ENCODE measurements at regions not wholly inside any gene's neighbourhood (a gene's known extent, or its start where the extent isn't known, plus 50 kb on each side); places are given as distances from the start of the nearest gene placed in this dataset.

- H3K4me3 Mint-ChIP-seq, result no peak overlapping the region
- H3K27ac Mint-ChIP-seq, result no peak overlapping the region
- no peaks in the 10 kb centered on the region for H3K27me3 Mint-ChIP-seq
- ATAC-seq (replicated peaks) (no peak), DNase-seq (no peak)
- H3K36me3 Mint-ChIP-seq (ENCODE audit: insufficient read depth), result no peaks in the 10 kb centered on the region
- no peaks in the 10 kb centered on the region for H3K9me3 Mint-ChIP-seq
- peaks cover 4 to 7% of the 10 kb centered on the region in 2 donors for H3K4me1 Mint-ChIP-seq (ENCODE audit: low read depth in 2 of 2)
These were observed 71.0 kb upstream of the HMHB1 start for GRCh38 chr5:143740956-143741355.

DNA sequence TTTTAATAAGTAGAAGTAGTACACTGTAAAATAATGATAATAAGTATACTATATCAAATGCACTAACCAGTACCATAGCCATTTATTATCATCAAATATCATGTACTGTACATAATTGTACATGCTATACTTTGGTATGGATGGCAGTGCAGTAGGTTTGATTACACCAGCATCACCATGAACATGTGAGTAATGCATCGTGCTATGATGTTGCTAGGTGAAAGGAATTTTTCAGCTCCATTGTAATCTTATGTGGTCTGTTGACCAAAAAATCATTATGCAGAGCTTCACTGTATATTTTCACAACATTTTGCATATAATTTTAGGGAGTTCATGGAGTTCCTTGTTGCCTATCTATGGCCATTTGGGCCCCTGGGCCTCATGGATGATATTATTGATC is 72.2 kb upstream of the HMHB1 start:
- no peaks in the 10 kb centered on the region for H3K27me3 Mint-ChIP-seq
- H3K9me3 Mint-ChIP-seq, result no peaks in the 10 kb centered on the region
- no peak overlapping the region for H3K27ac Mint-ChIP-seq
- H3K4me3 Mint-ChIP-seq, result no peak overlapping the region
- no peaks in the 10 kb centered on the region for H3K36me3 Mint-ChIP-seq (ENCODE audit: insufficient read depth)
- no peak for DNase-seq
- ATAC-seq (replicated peaks), result no peak
- H3K4me1 Mint-ChIP-seq (ENCODE audit: low read depth in 2 of 2), result peaks cover 4 to 7% of the 10 kb centered on the region in 2 donors

DNA sequence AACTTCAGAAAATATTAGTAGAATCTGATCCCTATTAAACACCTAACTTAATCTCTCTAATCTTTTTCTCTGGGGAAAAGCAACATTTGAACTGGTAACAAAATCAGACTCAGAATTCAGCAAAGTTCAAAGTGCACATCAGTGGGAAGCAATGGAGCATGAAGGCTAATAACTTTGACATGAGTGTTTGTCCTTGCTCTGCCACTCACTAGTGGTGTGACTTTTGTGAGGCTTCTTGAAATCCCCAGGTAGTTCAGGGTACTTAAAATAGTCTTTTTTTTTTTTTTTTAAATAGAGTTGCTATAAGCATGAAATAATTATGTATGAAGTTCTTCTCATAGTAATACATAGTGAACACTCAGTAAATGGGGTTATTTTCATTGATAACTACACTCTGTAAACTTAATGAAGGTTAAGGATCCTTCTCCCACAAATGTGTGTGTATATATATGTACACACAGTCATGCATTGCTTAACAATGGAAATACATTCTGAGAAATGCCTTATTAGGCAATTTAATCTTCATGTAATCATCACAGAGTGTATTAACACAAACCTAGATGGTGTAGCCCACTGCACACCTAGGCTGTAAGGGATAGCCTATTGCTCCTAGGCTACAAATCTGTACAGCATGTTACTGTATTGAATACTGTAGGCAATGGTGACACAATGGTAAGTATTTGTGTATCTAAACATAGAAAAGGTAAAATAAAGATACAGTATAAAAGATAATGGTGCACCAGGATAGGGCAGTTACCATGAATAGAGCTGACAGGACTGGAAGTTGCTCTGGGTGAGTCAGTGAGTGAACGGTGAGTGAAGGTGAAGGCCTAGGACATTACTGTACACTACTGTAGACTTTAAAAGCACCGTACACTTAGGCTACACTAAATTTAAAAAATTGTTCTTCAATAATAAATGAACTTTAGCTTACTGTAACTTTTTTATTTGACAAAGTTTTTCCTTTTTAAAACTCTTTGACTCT is 73.3 kb upstream of the HMHB1 start:
- Mint-ChIP-seq H3K27me3 (no peaks in the 10 kb centered on the region), H3K4me1 (ENCODE audit: low read depth in 2 of 2) (peaks cover 4 to 7% of the 10 kb centered on the region in 2 donors), H3K36me3 (ENCODE audit: insufficient read depth) (no peaks in the 10 kb centered on the region), H3K9me3 (no peaks in the 10 kb centered on the region), H3K4me3 (no peak overlapping the region), H3K27ac (no peak overlapping the region)
- no peak for DNase-seq
- no peak for ATAC-seq (replicated peaks)

DNA sequence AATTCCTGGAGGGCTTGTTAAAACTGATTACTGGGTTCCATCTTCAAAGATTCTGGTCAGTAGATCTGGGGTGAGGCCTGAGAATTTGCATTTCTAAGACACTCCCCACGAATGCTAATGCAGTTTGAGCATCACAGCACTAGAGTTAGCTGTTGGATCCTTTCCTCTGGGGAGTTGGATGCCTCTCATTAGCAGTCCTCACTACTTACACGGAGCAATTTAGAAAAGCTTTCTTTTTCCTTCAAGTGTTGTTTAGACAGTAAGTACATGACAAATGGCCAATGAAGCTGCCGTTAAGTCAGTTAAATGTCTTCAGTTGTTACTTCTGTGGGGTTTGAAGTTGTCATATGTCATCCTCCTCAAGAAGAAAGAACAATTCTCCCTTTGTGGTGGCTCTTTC is 74.9 kb upstream of the HMHB1 start:
- ATAC-seq (replicated peaks), result no peak
- H3K4me3 Mint-ChIP-seq, result no peak overlapping the region
- H3K27me3 Mint-ChIP-seq, result no peaks in the 10 kb centered on the region
- no peak overlapping the region for H3K27ac Mint-ChIP-seq
- no peaks in the 10 kb centered on the region for H3K36me3 Mint-ChIP-seq (ENCODE audit: insufficient read depth)
- H3K4me1 Mint-ChIP-seq (ENCODE audit: low read depth in 2 of 2), result peaks cover 4% of the 10 kb centered on the region in 2 donors
- H3K9me3 Mint-ChIP-seq, result no peaks in the 10 kb centered on the region
- no peak for DNase-seq

- H3K27me3 Mint-ChIP-seq, result peaks cover 0 to 3% of the 10 kb centered on the region in 2 donors
- no peak for ATAC-seq (replicated peaks)
- no peaks in the 10 kb centered on the region for H3K4me1 Mint-ChIP-seq (ENCODE audit: low read depth in 2 of 2)
- no peak overlapping the region for H3K27ac Mint-ChIP-seq
- no peak for DNase-seq
- no peaks in the 10 kb centered on the region for H3K9me3 Mint-ChIP-seq
- H3K4me3 Mint-ChIP-seq, result no peak overlapping the region
- no peaks in the 10 kb centered on the region for H3K36me3 Mint-ChIP-seq (ENCODE audit: insufficient read depth)
These were observed 77.5 kb upstream of the HMHB1 start for GRCh38 chr5:143734456-143734780.

DNA sequence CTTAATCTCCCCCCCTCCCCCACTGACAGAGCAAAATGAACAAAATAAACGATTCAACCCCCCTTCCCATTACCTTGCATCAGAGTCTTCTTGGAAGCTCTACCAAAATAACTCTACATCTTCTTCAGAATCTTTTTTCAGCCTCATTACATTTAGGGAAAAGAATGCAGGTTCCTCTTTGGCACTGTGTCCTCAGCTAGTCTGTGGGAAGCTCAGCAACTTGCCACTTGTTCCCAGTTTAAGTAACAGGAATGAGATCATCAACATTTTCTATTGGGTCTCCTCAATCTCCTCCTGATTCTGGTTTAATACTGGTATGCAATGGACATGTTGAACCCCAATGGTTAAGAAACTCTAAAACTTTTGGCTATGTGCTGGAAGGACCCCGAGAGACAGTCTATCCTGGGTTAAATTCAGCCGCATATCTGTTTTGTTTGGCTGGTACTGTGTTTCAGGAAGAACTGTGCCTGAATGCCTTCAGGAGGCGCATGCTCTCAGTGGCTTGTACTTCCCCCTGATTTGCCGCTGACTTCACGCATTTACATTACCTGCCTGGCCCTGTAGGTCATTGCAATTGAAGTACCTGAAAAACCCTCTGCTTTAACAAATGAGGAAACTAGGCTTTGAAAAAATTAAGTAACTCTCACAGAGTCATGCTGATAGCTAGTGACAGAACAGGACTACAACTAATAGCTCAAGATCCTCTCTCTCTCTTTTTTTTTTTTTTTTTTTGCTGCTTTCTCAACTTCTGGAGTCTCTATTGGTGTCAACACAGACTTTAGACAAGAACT is 78.1 kb upstream of the HMHB1 start:
- no peaks in the 10 kb centered on the region for H3K4me1 Mint-ChIP-seq (ENCODE audit: low read depth in 2 of 2)
- H3K9me3 Mint-ChIP-seq, result no peaks in the 10 kb centered on the region
- H3K27me3 Mint-ChIP-seq, result peaks cover 0 to 8% of the 10 kb centered on the region in 2 donors
- no peak for DNase-seq
- H3K4me3 Mint-ChIP-seq, result no peak overlapping the region
- ATAC-seq (replicated peaks), result no peak
- H3K36me3 Mint-ChIP-seq (ENCODE audit: insufficient read depth), result no peaks in the 10 kb centered on the region
- H3K27ac Mint-ChIP-seq, result no peak overlapping the region

- Mint-ChIP-seq H3K4me1 (ENCODE audit: low read depth in 2 of 2) (no peaks in the 10 kb centered on the region), H3K27ac (no peak overlapping the region), H3K4me3 (no peak overlapping the region), H3K9me3 (no peaks in the 10 kb centered on the region), H3K27me3 (peaks cover 0 to 8% of the 10 kb centered on the region in 2 donors), H3K36me3 (ENCODE audit: insufficient read depth) (no peaks in the 10 kb centered on the region)
- DNase-seq, result no peak
- no peak for ATAC-seq (replicated peaks)
These were observed 79.6 kb upstream of the HMHB1 start for GRCh38 chr5:143732402-143732801.

DNA sequence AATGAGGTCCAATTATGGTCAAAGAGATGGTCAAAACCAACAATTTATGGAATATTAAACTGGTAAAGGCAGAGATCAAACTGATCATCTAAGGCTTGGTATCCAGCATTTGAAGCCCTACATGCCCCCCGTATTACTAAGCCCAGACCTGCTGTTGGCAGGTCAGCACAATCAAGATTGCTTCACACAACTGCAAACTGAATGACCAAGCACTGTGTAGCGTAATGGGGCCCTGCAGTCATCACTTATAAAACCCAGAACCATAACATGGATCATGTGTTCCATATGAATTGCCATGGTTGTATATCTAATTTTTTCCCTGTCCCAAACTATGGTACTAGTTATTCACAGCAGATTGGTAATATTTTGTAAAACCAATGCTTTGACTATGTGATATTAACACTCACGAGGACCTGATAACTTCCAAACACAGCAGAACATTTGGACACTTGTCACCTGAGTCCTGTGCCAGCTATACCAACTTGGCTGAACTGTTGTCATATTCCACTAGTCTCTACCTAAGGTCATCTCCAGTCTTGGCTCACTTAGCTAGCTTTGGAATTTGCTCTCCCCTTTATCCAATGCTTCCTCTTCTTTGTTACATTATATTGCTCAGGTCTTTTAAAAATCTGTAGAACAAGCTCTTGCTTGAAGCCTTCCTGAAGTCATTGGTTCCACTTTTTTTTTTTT is 81.7 kb upstream of the HMHB1 start:
- no peak overlapping the region for H3K4me3 Mint-ChIP-seq
- no peaks in the 10 kb centered on the region for H3K4me1 Mint-ChIP-seq (ENCODE audit: low read depth in 2 of 2)
- H3K9me3 Mint-ChIP-seq, result peaks cover 0 to under 1% of the 10 kb centered on the region in 2 donors
- H3K27ac Mint-ChIP-seq, result no peak overlapping the region
- ATAC-seq (replicated peaks) (no peak), DNase-seq (no peak)
- H3K36me3 Mint-ChIP-seq (ENCODE audit: insufficient read depth), result no peaks in the 10 kb centered on the region
- H3K27me3 Mint-ChIP-seq, result peaks cover 0 to 8% of the 10 kb centered on the region in 2 donors

GRCh38 chr5:143729334-143729946 is 82.5 kb upstream of the HMHB1 start:
- Mint-ChIP-seq H3K4me1 (ENCODE audit: low read depth in 2 of 2) (no peaks in the 10 kb centered on the region), H3K36me3 (ENCODE audit: insufficient read depth) (no peaks in the 10 kb centered on the region), H3K27me3 (peaks cover 0 to 8% of the 10 kb centered on the region in 2 donors), H3K4me3 (no peak overlapping the region), H3K27ac (no peak overlapping the region), H3K9me3 (peaks cover 0 to 9% of the 10 kb centered on the region in 2 donors)
- DNase-seq (no peak), ATAC-seq (replicated peaks) (no peak)

DNA sequence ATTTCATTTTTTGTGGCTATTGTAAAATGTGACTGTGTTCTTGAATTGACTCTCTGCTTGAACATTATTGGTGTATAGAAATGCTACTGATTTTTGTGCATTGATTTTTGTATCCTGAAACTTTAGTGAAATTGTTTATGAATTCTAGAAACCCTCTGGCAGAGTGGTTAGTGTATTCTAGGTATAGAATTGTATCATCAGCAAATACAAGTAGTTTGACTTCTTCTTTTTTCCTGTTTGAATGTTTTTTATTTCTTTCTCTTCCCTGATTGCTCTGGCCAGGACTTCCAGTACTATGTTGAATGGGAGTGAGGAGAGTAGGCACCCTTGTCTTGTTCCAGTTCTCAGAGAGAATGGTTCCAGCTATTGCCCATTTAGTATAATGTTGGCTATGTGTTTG is 88.8 kb upstream of the HMHB1 start:
- H3K36me3 Mint-ChIP-seq (ENCODE audit: insufficient read depth), result no peaks in the 10 kb centered on the region
- no peak overlapping the region for H3K27ac Mint-ChIP-seq
- ATAC-seq (replicated peaks), result no peak
- no peak overlapping the region for H3K4me3 Mint-ChIP-seq
- DNase-seq, result no peak
- no peaks in the 10 kb centered on the region for H3K4me1 Mint-ChIP-seq (ENCODE audit: low read depth in 2 of 2)
- no peaks in the 10 kb centered on the region for H3K27me3 Mint-ChIP-seq
- H3K9me3 Mint-ChIP-seq, result peaks cover 0 to 16% of the 10 kb centered on the region in 2 donors

DNA sequence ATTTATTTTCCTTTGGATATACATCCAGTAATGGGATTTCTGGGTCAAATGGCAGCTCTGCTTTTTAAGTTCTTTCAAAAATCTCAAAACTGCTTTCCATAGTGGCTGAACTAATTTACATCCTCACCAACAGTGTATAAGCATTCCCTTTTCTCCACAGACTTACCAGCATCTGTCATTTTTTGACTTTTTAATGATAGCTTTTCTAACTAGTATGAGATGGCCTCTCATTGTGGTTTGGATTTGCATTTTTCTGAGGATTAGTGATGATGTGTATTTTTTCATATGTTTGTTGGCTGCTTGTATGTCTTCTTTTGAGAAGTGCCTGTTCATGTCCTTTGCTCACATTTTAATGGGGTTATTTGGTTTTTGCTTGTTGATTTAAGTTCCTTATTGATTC is 90.0 kb upstream of the HMHB1 start:
- no peaks in the 10 kb centered on the region for H3K36me3 Mint-ChIP-seq (ENCODE audit: insufficient read depth)
- no peak for ATAC-seq (replicated peaks)
- H3K27ac Mint-ChIP-seq, result no peak overlapping the region
- H3K4me3 Mint-ChIP-seq, result no peak overlapping the region
- H3K27me3 Mint-ChIP-seq, result no peaks in the 10 kb centered on the region
- peaks cover 0 to 16% of the 10 kb centered on the region in 2 donors for H3K9me3 Mint-ChIP-seq
- no peaks in the 10 kb centered on the region for H3K4me1 Mint-ChIP-seq (ENCODE audit: low read depth in 2 of 2)
- DNase-seq, result no peak

DNA sequence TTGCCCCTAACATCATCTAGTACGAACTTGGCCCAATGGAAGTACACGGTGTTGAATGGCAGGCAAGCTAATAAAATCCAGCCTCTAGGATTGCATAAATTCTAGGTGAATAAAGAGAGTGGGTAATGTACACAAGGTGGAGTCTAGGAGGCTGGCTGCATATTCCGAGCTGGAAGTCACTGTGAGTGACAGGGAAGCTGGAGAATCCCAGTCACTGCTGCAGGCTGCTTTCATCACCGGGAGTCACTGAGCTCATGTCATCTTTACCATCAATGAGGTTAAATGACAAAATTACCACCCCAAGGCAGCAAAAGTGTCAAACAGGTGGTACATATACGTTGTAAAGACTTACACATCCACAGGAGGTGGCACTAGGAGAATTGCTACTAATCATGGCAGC is 91.3 kb upstream of the HMHB1 start:
- H3K36me3 Mint-ChIP-seq (ENCODE audit: insufficient read depth), result no peaks in the 10 kb centered on the region
- ATAC-seq (replicated peaks) (no peak), DNase-seq (no peak)
- peaks cover 0 to 16% of the 10 kb centered on the region in 2 donors for H3K9me3 Mint-ChIP-seq
- H3K4me3 Mint-ChIP-seq, result no peak overlapping the region
- no peaks in the 10 kb centered on the region for H3K4me1 Mint-ChIP-seq (ENCODE audit: low read depth in 2 of 2)
- H3K27ac Mint-ChIP-seq, result no peak overlapping the region
- H3K27me3 Mint-ChIP-seq, result no peaks in the 10 kb centered on the region

GRCh38 chr5:143717400-143717799 is 94.6 kb upstream of the HMHB1 start:
- DNase-seq, result no peak
- Mint-ChIP-seq H3K4me1 (ENCODE audit: low read depth in 2 of 2) (no peaks in the 10 kb centered on the region), H3K27ac (no peak overlapping the region), H3K9me3 (no peaks in the 10 kb centered on the region), H3K27me3 (no peaks in the 10 kb centered on the region), H3K36me3 (ENCODE audit: insufficient read depth) (no peaks in the 10 kb centered on the region), H3K4me3 (no peak overlapping the region)
- ATAC-seq (replicated peaks), result no peak

Data from effector memory CD8-positive, alpha-beta T cell (primary cell).